ENCODE measurements at regions not wholly inside any gene's neighbourhood (a gene's known extent, or its start where the extent isn't known, plus 50 kb on each side); places are given as distances from the start of the nearest gene placed in this dataset.
A peak's percentile ranks its signal among the peaks of the same experiment; 100 is the strongest.

- no peak for DNase-seq (ENCODE audit: low read depth)
These were observed 292.1 kb downstream of the GADD45G start for GRCh38 chr9:89896806-89897340.

- no peak for DNase-seq (ENCODE audit: low read depth)
These were observed 294.8 kb downstream of the GADD45G start for GRCh38 chr9:89899573-89899972.

DNA sequence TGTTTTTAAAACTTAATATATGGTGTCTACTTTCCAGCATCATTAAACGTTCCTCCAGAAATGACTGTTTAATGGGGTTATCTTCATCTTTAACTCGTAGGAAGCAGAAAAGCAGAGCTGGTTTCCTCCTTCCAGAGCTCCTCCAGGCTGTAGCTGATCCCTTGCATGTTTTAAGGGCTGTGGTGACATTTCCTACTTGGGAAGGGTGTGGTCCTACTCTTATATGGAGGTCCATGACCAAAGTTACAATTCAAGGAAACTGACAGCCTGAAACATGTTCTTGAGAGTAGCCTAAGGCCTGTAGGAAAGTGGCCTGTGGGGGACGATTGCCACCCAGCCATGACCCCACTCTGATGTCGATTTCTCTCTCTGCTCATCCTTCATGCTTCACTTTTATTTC lies 297.1 kb downstream of the GADD45G start:
- DNase-seq (ENCODE audit: low read depth): no peak

GRCh38 chr9:89902450-89903140 lies 297.8 kb downstream of the GADD45G start:
- peak; percentile 60 for DNase-seq (ENCODE audit: low read depth)

DNA sequence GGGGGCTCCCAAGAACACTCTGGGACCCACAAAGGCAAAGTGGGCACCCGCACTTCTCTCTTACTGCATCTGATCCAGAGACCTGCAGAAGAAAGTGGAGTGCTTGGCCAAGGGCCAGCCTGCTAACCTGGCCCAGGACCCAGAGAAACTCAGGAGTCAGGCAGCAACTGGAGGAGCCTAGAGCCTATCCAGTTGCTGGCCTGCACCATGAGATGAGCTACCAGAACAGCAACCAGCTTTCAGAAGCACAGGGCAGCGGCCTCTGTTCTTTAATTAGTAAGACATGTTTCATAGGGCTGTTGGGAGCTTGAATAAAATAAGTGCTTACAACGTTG lies 298.3 kb downstream of the GADD45G start:
- DNase-seq (ENCODE audit: low read depth): no peak

DNA sequence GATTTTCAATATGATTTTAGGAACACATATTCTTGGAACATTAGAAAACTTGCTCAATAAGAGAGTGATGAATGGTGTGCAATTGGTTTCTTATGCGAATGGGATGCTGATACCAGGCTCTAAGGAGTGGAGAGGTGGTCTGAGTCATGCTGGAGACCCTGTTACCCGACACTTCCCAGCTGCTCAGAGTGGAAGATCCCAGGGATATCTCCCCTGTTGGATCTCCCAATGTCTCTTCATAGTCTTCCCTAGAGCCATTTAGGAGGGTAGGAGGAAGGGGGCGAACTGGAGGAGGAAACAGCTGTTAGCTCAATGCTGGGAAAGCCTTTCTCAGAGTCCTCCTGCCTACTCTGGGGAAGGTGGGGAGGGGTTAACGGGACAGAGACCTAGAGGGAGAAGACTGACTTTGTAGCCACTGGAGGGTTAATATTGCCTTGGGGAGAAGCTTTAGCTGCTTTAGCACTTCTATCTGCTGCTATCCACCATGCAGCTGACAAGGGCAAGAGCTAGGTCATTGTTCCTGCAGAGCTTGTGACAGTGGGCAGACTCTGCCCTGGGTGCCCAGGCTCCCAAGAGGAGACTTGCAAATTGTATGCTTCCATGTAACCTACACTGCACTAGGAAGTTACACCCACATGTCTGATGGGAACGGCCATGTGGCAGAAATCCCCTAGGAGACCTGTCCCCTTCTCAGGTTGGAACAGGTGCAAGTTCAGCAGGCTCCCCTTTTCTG lies 301.0 kb downstream of the GADD45G start:
- no peak for DNase-seq (ENCODE audit: low read depth)

DNA sequence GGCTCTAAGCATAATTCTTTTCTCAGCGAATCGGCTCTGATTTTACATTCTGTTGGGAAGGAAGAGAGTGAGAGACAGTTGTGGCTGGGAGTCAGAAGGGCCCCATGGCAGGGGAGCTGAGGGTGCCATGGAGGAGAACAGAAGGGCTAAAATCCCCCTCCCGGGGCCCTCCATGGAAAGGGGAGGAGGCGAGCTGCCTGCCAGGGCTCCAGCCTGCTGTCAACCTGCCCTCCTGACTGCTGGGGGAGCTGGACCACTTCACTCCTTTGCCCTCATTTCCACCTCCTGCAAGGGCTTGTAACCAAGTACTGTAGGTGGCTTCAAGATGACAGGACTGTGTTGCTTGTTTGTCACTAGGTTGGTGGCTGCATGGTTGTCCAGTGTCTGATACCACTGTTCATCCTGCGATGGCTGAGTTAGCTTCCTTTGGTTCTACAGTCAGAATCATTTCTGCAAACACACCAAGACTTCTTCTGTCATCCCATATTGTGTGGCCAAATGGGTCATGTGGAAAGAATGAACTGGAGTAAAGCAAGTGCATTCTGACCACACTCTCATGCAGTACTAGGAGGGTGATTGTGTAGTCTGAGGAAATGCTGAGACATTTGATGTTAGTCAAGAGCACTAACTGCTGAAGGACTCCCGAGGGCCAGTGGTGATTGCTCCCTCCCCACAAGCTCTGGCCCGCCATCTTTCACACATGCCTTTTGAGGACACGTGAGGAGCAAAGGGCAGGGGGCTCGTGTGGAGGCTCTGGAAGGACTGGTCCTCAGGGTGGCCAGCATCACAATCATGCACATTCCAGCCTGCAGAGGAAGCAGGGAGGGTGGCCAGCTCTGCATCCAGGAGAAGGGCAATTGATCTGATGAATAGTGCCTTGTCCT lies 307.2 kb downstream of the GADD45G start:
- DNase-seq (ENCODE audit: low read depth): no peak

- DNase-seq (ENCODE audit: low read depth): no peak
These were observed 307.8 kb downstream of the GADD45G start for GRCh38 chr9:89912605-89912953.

DNA sequence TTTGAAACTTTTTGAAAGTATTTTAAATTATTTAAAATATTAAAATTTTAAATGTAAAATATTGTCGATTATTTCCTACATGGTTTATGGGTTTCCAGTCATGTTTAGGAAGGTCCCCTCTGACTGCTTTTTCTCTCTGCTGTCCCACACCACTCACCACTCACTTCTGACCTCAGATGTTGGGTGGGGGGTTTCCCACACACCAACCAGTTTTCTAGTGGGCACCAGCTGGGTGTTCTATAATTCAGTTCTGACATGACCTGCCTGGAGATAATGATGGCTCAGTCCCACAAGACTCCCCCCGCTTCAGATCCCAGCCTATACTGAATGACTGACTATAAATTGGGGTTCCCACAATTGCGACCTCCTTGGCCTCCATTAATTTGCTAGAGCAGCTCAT lies 310.4 kb downstream of the GADD45G start:
- no peak for DNase-seq (ENCODE audit: low read depth)

DNA sequence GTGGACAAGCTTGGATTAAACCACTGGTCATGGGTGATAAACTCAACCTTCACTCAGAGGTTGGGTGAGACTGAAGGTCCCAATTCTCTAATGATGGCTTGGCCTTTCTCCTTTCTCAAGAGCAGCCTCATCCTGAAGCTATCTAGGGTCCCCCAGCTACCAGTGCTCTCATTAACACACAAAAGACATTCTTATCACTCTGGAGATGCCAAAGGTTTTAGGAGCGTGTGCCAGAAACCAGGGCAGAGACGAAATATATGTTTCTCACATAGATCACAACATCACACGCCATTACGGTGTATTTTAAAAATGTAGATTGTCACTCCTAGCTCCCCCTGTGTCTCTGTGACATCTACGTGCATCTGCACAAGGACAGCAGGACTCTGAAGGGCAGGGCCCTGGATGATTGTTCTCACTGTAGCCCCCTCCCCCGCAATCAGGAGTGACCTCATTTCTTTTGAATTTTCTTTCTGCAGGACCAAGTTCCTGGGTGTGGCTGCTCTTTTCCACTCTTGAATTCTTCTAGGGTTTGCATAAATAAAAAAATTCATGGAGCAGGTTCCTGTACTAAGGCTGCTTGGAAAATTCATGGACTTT lies 311.3 kb downstream of the GADD45G start:
- no peak for DNase-seq (ENCODE audit: low read depth)

DNA sequence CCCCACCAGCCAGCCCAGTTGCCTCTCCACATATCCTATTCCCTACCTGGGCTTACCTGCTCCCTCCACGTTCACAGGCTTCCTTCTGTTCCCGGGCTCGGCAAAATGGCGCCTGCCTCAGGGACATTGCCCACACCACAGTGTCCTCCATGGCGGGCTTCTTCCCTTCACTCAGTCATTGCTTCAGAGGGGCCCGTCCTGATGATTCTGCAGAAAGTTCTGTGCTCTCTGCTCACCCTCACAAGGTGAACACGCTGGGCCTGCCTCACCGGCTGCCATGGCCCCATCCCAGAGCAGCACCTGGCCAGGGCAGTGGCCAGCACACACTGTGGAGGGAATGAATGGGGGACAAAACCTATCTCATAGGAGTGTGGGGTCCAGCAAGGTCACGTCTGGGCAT lies 313.0 kb downstream of the GADD45G start:
- DNase-seq (ENCODE audit: low read depth): no peak

DNA sequence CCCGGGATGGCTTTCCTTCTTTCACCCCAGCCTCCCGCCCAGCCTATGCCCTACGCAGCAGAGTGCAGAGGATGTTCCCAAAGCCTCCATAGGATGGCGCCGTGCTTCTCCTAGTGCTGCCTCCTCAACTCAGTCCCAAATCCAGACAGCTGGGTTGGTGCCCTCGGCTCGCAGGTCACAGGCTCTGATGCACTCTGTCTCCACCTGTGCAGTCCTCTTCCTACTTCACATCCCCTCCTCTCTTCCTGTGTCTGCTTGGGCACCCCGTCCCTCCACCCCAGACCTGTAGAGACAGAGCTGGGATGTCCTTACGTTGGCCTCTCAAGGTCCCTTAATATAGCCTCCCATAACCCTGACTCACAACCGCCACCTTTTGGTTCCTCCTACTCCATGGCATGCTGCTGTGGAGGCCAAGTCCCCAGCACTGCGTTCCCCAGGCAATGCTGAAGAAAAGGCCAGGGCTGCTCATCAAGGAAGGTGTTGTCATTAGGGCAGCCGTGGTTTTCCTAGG lies 314.4 kb downstream of the GADD45G start:
- DNase-seq (ENCODE audit: low read depth): no peak

GRCh38 chr9:89920131-89920530 lies 315.3 kb downstream of the GADD45G start:
- DNase-seq (ENCODE audit: low read depth): no peak

GRCh38 chr9:89920951-89921350 lies 316.1 kb downstream of the GADD45G start:
- no peak for DNase-seq (ENCODE audit: low read depth)

- DNase-seq (ENCODE audit: low read depth): no peak
These were observed 317.3 kb downstream of the GADD45G start for GRCh38 chr9:89922099-89922498.

- DNase-seq (ENCODE audit: low read depth): no peak
These were observed 318.4 kb downstream of the GADD45G start for GRCh38 chr9:89923174-89923573.

GRCh38 chr9:89923961-89924504 lies 319.2 kb downstream of the GADD45G start:
- DNase-seq (ENCODE audit: low read depth): no peak

DNA sequence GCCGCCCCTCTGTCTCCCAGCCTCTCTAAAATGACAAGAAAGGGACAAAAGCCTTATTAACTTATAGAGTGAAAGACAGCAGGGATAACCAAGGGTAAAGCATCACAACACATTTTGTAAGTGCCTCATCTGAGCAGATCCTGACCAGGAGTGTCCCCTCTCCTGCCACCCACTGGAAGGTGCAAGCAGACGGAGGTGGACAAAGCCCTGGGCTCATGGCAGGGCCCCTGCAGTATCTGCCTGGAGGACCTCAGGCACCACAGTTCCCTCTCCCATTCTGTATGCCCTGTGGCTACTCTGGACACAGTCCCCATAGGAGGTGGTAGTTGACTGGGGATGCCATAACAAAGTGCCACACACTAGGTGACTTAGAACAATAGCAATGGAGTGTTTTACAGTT lies 319.8 kb downstream of the GADD45G start:
- DNase-seq (ENCODE audit: low read depth): no peak

- no peak for DNase-seq (ENCODE audit: low read depth)
These were observed 321.4 kb downstream of the GADD45G start for GRCh38 chr9:89926167-89926566.

DNA sequence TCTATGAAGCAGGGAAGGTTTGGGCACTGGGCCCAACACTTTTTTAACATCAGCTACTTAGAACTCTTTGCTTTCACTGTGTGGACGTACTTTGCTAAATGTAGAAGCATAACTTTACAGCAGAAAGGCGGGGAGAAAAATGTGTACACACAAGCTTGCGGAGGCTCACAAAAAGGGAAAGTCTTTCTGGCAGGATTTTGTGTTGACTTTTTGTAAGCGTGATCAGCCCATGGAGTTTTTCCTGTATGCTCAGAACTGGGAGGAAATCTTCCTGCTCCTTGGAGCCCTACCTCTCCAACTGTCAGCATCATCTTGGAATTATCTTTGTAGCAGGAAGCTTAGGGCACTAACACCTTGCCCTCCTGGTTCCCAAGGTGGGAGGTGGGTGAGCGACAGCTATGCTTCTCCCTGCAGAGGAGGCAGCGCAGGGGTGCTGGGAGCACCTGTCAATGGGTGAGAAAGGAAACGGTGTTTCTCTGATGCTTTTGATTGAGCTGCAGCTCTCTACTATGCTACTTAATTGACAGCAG lies 321.9 kb downstream of the GADD45G start:
- no peak for DNase-seq (ENCODE audit: low read depth)

GRCh38 chr9:89928106-89928505 lies 323.3 kb downstream of the GADD45G start:
- no peak for DNase-seq (ENCODE audit: low read depth)

All from HT1080 (cell line).